Ishikawa (cell line): ENCODE measurements at regions not wholly inside any gene's neighbourhood (a gene's known extent, or its start where the extent isn't known, plus 50 kb on each side); places are given as distances from the start of the nearest gene placed in this dataset.

Experiments used
- CEBPB ChIP-seq: IDR thresholded peaks from 2 replicates; pipeline ENCODE4 v1.6.1; 2012
- CREB1 ChIP-seq: IDR thresholded peaks from 2 replicates; pipeline ENCODE4 v1.6.1; 2012; ENCODE audit warnings: low read depth
- EGR1 ChIP-seq: IDR thresholded peaks from 2 replicates; pipeline ENCODE4 v1.6.1; 2012
- EP300 ChIP-seq: IDR thresholded peaks from 2 replicates; pipeline ENCODE4 v1.6.1; 2012; ENCODE audit warnings: borderline replicate concordance
- FOXM1 ChIP-seq: IDR thresholded peaks from 2 replicates; pipeline ENCODE4 v1.6.1; 2012; ENCODE audit warnings: low read depth, borderline replicate concordance
- MAX ChIP-seq: IDR thresholded peaks from 2 replicates; pipeline ENCODE4 v1.6.1; 2012
- NFIC ChIP-seq: IDR thresholded peaks from 2 replicates; pipeline ENCODE4 v1.6.1; 2012
- RAD21 ChIP-seq: IDR thresholded peaks from 2 replicates; pipeline ENCODE4 v1.6.1; 2012; ENCODE audit warnings: low read depth
- REST ChIP-seq: IDR thresholded peaks from 2 replicates; pipeline ENCODE4 v1.6.1; 2012; ENCODE audit warnings: low read depth, mild to moderate bottlenecking
- TAF1 ChIP-seq: IDR thresholded peaks from 2 replicates; pipeline ENCODE4 v1.6.1; 2012; ENCODE audit warnings: low read depth, mild to moderate bottlenecking
- TCF12 ChIP-seq: IDR thresholded peaks from 2 replicates; pipeline ENCODE4 v1.6.1; 2012; ENCODE audit warnings: low read depth
- TEAD4 ChIP-seq: IDR thresholded peaks from 2 replicates; pipeline ENCODE4 v1.6.1; 2012
- USF1 ChIP-seq: IDR thresholded peaks from 2 replicates; pipeline ENCODE4 v1.6.1; 2012
- YY1 ChIP-seq: IDR thresholded peaks from 2 replicates; pipeline ENCODE4 v1.6.1; 2012; ENCODE audit warnings: low read depth
- ZBTB7A ChIP-seq: IDR thresholded peaks from 2 replicates; pipeline ENCODE4 v1.6.1; 2012; ENCODE audit warnings: low read depth

GRCh38 chr2:15744820-15745219 lies 153.2 kb downstream of the DDX1 start:
- no peak for TF ChIP-seq EP300
- no peak for TF ChIP-seq CEBPB
- TF ChIP-seq TEAD4: no peak
- TF ChIP-seq EGR1: no peak
- no peak for TF ChIP-seq MAX
- TF ChIP-seq CREB1: no peak
- TF ChIP-seq FOXM1: no peak
- no peak for TF ChIP-seq NFIC
- TF ChIP-seq ZBTB7A: no peak
- no peak for TF ChIP-seq USF1
- no peak for TF ChIP-seq TCF12
- TF ChIP-seq RAD21: no peak
- no peak for TF ChIP-seq TAF1
- TF ChIP-seq YY1: no peak
- TF ChIP-seq REST: no peak

GRCh38 chr2:15745350-15745749 lies 153.7 kb downstream of the DDX1 start:
- TF ChIP-seq EP300 (no peak), FOXM1 (no peak)

GRCh38 chr2:15745907-15746702 lies 154.4 kb downstream of the DDX1 start:
- TF ChIP-seq TEAD4: peak; percentile 86
- no peak; the same call in none of the 2 replicates for TF ChIP-seq RAD21
- no peak for TF ChIP-seq CREB1
- peak; percentile 99 for TF ChIP-seq EP300
- TF ChIP-seq EGR1: no peak
- peak; percentile 95 for TF ChIP-seq FOXM1
- TF ChIP-seq USF1: no peak
- TF ChIP-seq YY1: no peak
- TF ChIP-seq ZBTB7A: peak; percentile 92
- no peak for TF ChIP-seq TAF1
- no peak for TF ChIP-seq REST
- TF ChIP-seq TCF12: peak; percentile 96
- peak; percentile 99 for TF ChIP-seq NFIC
- peak; percentile 36; the same call in 1 of the 2 replicates for TF ChIP-seq CEBPB
- peak; percentile 60 for TF ChIP-seq MAX

- no peak for TF ChIP-seq EP300
- no peak for TF ChIP-seq TCF12
- no peak for TF ChIP-seq ZBTB7A
- no peak for TF ChIP-seq YY1
- TF ChIP-seq CEBPB: no peak
- TF ChIP-seq FOXM1: no peak
- TF ChIP-seq RAD21: no peak
- TF ChIP-seq NFIC: no peak
- no peak for TF ChIP-seq CREB1
- no peak for TF ChIP-seq EGR1
- no peak for TF ChIP-seq TAF1
- TF ChIP-seq MAX: no peak
- TF ChIP-seq USF1: no peak
- no peak for TF ChIP-seq REST
These were observed 155.3 kb downstream of the DDX1 start for GRCh38 chr2:15746703-15747550.
